PC-9 (cell line): ENCODE measurements at regions not wholly inside any gene's neighbourhood (a gene's known extent, or its start where the extent isn't known, plus 50 kb on each side); places are given as distances from the start of the nearest gene placed in this dataset.

Experiments used
- BruUV-seq: library from RNA; stranded (reverse); fragments of 400-500 nt; replicated peaks from 2 replicates; lab custom pipeline; 2021; lab: Mats Ljungman, UMichigan
- CTCF ChIA-PET: fragments of 300-600 bp; sonication (Branson Sonifier 250); formaldehyde crosslinking; loops from one replicate; lab custom pipeline; 2022; ENCODE audit warnings: antibody characterized with exemption; lab: Charles Lee
- POLR2A ChIA-PET: fragments of 300-600 bp; sonication (Branson Sonifier 250); formaldehyde crosslinking; loops from one replicate; lab custom pipeline; 2022; ENCODE audit warnings: antibody characterized with exemption; ENCODE audit not compliant: unreplicated experiment; lab: Charles Lee
- DNase-seq, 2 experiments: peaks; one replicate each; pipeline versions ENCODE4 v3.0.0 to v3.0.0-alpha.2; 2015 to 2022; ENCODE audit warnings: mixed read lengths in 1 of 2
- H2AFZ ChIP-seq: fragments of 200-600 bp; sonication (generic); 2 replicates; pipeline ENCODE4 v1.8.1; 2017; ENCODE audit warnings: antibody characterized with exemption
- H3F3A ChIP-seq: fragments of 200-600 bp; sonication (generic); 2 replicates; pipeline ENCODE4 v1.8.1; 2017; ENCODE audit warnings: antibody characterized with exemption, mild to moderate bottlenecking, low read depth; ENCODE audit not compliant: insufficient read depth
- H3K27ac ChIP-seq: fragments of 200-600 bp; sonication (generic); 2 replicates; pipeline ENCODE4 v1.6.1; 2016; ENCODE audit warnings: mixed run types
- H3K27me3 ChIP-seq: fragments of 200-600 bp; sonication (generic); 2 replicates; pipeline ENCODE4 v1.6.1; 2016; ENCODE audit warnings: low read depth, mixed run types; ENCODE audit not compliant: insufficient read depth
- H3K36me3 ChIP-seq: fragments of 200-600 bp; sonication (generic); 2 replicates; pipeline ENCODE4 v1.6.1; 2016; ENCODE audit warnings: low read depth, mixed run types
- H3K4me1 ChIP-seq: fragments of 200-600 bp; sonication (generic); replicated peaks from 2 replicates; pipeline ENCODE4 v1.6.1; 2016; ENCODE audit warnings: mixed run types; ENCODE audit not compliant: insufficient read depth
- H3K4me2 ChIP-seq: fragments of 200-600 bp; sonication (generic); 2 replicates; pipeline ENCODE4 v1.6.1; 2017; ENCODE audit warnings: mixed run types
- H3K4me3 ChIP-seq: fragments of 200-600 bp; sonication (generic); 2 replicates; pipeline ENCODE4 v1.6.1; 2016; ENCODE audit warnings: mixed run types
- H3K79me2 ChIP-seq: fragments of 200-600 bp; sonication (generic); 2 replicates; pipeline ENCODE4 v1.6.1; 2017; ENCODE audit warnings: low read depth, mixed run types
- H3K9me2 ChIP-seq: fragments of 200-600 bp; sonication (generic); 2 replicates; pipeline ENCODE4 v1.8.1; 2017; ENCODE audit warnings: mild to moderate bottlenecking; ENCODE audit not compliant: insufficient read depth
- H3K9me3 ChIP-seq: fragments of 200-600 bp; sonication (generic); 2 replicates; pipeline ENCODE4 v1.8.1; 2016; ENCODE audit warnings: low read depth; ENCODE audit not compliant: insufficient read depth
- H4K20me1 ChIP-seq: fragments of 200-600 bp; sonication (generic); 2 replicates; pipeline ENCODE4 v1.8.1; 2017; ENCODE audit not compliant: insufficient read depth
- CTCF ChIP-seq: fragments of 200-600 bp; sonication (generic); conservative IDR thresholded peaks from 2 replicates; pipeline ENCODE4 v1.6.1; 2017; ENCODE audit warnings: mixed run types, antibody characterized with exemption, mild to moderate bottlenecking, moderate library complexity
- EZH2 ChIP-seq: fragments of 200-600 bp; sonication (generic); IDR thresholded peaks from 2 replicates; pipeline ENCODE4 v1.8.0; 2017; ENCODE audit warnings: antibody characterized with exemption, low read depth
- intact Hi-C: fragments of 100-400 bp; cut with micrococcal nuclease; formaldehyde crosslinking; loops from one replicate; pipeline ENCODE4 v1.10.0; 2022; ENCODE audit not compliant: unreplicated experiment

- ChIA-PET POLR2A (no interaction called here), CTCF (no interaction called here)
- Histone ChIP-seq H3K4me2 (no peak overlapping the region), H3K4me3 (no peak overlapping the region), H3K9me3 (no peaks in the 10 kb centered on the region), H3K9me2 (no peaks in the 10 kb centered on the region), H3K27ac (no peak overlapping the region), H3K36me3 (no peaks in the 10 kb centered on the region), H3F3A (no peaks in the 10 kb centered on the region), H4K20me1 (no peaks in the 10 kb centered on the region), H3K4me1 (0 out of 2 replicates have a peak, but pooled peaks cover 8% of the 10 kb centered on the region), H2AFZ (no peak overlapping the region), H3K79me2 (no peaks in the 10 kb centered on the region), H3K27me3 (no peaks in the 10 kb centered on the region)
- no peak for DNase-seq
- TF ChIP-seq CTCF (no peak), EZH2 (no peak)
- intact Hi-C loops, result no loop called here
- no TSS peak for BruUV-seq
These were observed 61.3 kb upstream of the XPA start for GRCh38 chr9:97758334-97758916.

- Histone ChIP-seq H2AFZ (no peak overlapping the region), H3K4me2 (no peak overlapping the region)
- CTCF ChIA-PET, result interaction anchor here (0.6 to 0.7 kb wide), 2 partner anchors 11 to 98 kb away, joined by 3 to 4 read pairs; no protein-coding TSS in a partner anchor
These were observed 62.6 kb upstream of the XPA start for GRCh38 chr9:97759581-97760288.

GRCh38 chr9:97761056-97761598 lies 64.0 kb upstream of the XPA start:
- BruUV-seq, result no TSS peak
- Histone ChIP-seq H3K36me3 (no peaks in the 10 kb centered on the region), H3K9me3 (no peaks in the 10 kb centered on the region), H3K4me2 (no peak overlapping the region), H3K9me2 (no peaks in the 10 kb centered on the region), H3K79me2 (no peaks in the 10 kb centered on the region), H4K20me1 (no peaks in the 10 kb centered on the region), H3K4me1 (peaks cover 13% of the 10 kb centered on the region; the same call in 1 of the 2 replicates), H2AFZ (no peak overlapping the region), H3K27ac (no peak overlapping the region), H3K4me3 (no peak overlapping the region), H3K27me3 (no peaks in the 10 kb centered on the region), H3F3A (no peaks in the 10 kb centered on the region)
- no peak for DNase-seq
- ChIA-PET CTCF (no interaction called here), POLR2A (no interaction called here)
- intact Hi-C loops, result no loop called here
- TF ChIP-seq EZH2, result no peak
- TF ChIP-seq CTCF, result no peak

More at GRCh38 chr9:97759581-97760288, 62.6 kb upstream of the XPA start:
- H3K4me3 ChIP-seq, result no peak overlapping the region
- no TSS peak for BruUV-seq
- no peaks in the 10 kb centered on the region for H4K20me1 ChIP-seq
- H3K27me3 ChIP-seq, result no peaks in the 10 kb centered on the region
- H3K27ac ChIP-seq, result no peak overlapping the region
- 0 out of 2 replicates have a peak, but pooled peaks cover 8% of the 10 kb centered on the region for H3K4me1 ChIP-seq
- POLR2A ChIA-PET, result interaction anchor here (0.6 kb wide), 1 partner anchor 22 kb away, joined by 3 read pairs; no protein-coding TSS in a partner anchor
- H3K9me2 ChIP-seq, result no peaks in the 10 kb centered on the region
- no peaks in the 10 kb centered on the region for H3K9me3 ChIP-seq
- DNase-seq, result no peak
- H3K79me2 ChIP-seq, result no peaks in the 10 kb centered on the region
- no peaks in the 10 kb centered on the region for H3F3A ChIP-seq
- no peaks in the 10 kb centered on the region for H3K36me3 ChIP-seq
- no peak for TF ChIP-seq EZH2
- no peak for TF ChIP-seq CTCF
- intact Hi-C loops, result no loop called here
